ENCODE measurements at regions not wholly inside any gene's neighbourhood (a gene's known extent, or its start where the extent isn't known, plus 50 kb on each side); places are given as distances from the start of the nearest gene placed in this dataset.
A peak's percentile ranks its signal among the peaks of the same experiment; 100 is the strongest.

DNA sequence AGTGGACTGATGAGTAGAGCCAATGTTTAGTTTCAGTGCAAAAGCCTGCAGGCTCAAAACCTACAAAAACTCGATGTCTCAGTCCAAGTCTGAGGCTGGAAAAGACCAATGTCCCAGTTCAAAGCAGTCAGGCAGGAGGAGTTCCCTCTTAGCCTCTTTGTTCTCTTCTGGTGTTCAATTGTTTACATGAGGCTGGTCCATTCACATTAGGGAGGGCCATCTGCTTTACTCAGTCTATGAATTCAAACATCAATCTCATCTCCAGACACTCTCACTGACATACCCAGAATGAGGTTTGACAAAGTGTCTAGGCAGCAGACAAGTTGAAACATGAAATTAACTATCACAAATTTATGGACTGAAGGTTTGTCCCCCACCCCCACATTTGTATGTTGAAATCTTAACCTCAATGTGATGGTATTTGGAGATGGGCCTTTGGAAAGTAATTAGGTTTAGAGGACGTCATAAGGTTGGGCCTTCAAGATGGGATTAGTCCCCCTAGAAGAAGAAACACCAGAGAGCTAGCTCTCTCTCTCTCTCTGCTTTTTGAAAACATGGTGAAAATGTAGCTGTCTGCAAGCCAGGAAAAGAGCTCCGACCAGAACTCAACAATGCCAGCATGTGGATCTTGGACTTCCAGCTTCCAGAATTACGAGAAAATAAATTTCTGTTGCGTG is 438.5 kb upstream of the RGMA start:
- Histone ChIP-seq H3K4me3 (no peak overlapping the region), H3K27ac (no peak overlapping the region)

- Histone ChIP-seq H3K4me3 (no peak overlapping the region), H3K27ac (no peak overlapping the region)
Observed at GRCh38 chr15:93524432-93524831, 435.4 kb upstream of the RGMA start.

- Histone ChIP-seq H3K4me3 (no peak overlapping the region), H3K27ac (no peak overlapping the region)
Observed at GRCh38 chr15:93523481-93523880, 434.5 kb upstream of the RGMA start.

GRCh38 chr15:93520206-93520605 is 431.2 kb upstream of the RGMA start:
- Histone ChIP-seq H3K4me3 (no peak overlapping the region), H3K27ac (no peak overlapping the region)

- H3K4me3 ChIP-seq: no peak overlapping the region
- H3K27ac ChIP-seq: no peak overlapping the region
Observed at GRCh38 chr15:93519599-93519998, 430.6 kb upstream of the RGMA start.

GRCh38 chr15:93517176-93517575 is 428.2 kb upstream of the RGMA start:
- no peak overlapping the region for H3K4me3 ChIP-seq

DNA sequence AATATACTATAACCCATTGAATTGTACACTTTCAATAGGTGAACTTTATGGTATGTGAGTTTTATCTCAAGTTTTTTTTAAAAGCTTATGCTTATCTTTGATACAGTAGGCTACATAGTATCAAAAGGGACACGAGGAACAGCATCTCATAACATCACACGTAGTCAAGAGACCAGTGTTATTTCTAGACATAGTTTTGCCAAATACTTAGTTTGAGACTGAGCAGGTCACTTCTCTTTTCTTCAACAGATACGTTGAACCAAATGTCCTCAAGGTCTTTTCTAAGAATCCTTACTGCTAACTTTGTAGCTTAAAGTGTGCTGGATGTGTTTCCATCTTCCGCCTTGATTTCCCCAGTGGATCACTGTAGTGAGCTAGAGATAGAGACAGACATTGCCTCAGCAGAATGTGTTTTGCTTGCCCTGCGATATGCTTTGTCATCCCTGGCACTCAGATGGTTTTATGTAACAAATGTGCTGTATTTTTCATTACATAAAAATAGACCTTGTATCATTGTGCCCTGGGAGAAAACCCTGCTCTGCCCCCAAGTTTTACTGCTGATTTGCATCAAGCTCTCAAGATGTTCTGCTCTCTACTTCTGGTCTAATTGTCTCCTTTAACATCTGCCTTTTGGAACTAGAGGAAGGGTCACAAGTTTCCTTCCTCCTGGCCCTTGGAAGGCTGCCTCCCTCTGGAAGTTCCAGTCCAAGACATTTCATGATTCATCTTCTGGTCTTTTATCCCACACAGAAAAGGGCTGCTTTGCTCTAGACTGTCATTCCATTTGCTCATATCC is 426.4 kb upstream of the RGMA start:
- Histone ChIP-seq H3K4me3 (no peak overlapping the region), H3K27ac (peak overlapping the region in 1 of 21 experiments; percentile 38)

More at GRCh38 chr15:93517176-93517575, 428.2 kb upstream of the RGMA start:
- no peak overlapping the region for H3K27ac ChIP-seq

DNA sequence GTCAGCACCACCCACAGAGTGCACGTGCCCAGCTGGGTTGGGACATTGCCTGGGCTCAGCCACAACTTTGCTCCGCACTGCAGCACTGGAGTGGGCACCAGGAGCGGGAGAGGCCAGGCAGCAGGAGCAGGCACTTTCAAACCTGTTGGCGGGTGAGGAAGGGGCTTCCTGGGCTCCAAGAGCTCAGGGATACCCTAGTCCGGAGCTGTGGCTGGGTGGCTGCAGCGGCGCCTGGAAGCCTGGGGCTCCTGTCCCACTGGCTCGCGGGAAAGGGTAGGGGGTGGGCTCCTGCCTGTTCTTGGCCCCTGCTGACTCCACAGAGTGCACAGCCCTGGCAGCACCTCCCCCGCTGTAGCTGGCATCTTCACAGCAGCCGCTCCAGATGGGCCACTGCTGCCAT is 417.6 kb upstream of the RGMA start:
- H3K4me3 ChIP-seq: no peak overlapping the region
- no peak overlapping the region for H3K27ac ChIP-seq

- Histone ChIP-seq H3K4me3 (no peak overlapping the region), H3K27ac (no peak overlapping the region)
Observed at GRCh38 chr15:93505506-93505905, 416.5 kb upstream of the RGMA start.

GRCh38 chr15:93501946-93502345 is 412.9 kb upstream of the RGMA start:
- H3K4me3 ChIP-seq: no peak overlapping the region
- H3K27ac ChIP-seq: no peak overlapping the region

DNA sequence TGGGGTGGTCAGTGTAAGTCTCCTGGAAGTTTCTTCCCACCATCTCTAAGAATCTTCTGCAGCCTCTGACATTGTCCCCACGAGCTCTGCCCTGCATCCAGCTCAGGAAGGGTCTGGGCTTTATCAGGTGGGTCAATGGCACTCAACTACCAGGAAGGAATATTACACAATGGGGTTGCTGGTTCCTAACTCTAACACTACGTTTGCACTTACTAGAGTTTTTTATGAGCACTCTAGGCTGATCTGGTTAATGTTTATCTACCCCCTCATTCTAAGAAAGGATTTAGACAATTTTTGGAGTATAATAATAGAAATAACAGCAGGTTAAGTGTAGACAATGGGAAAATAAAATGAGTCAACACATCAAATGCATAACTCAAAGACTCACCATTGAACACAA is 411.1 kb upstream of the RGMA start:
- no peak overlapping the region for H3K4me3 ChIP-seq
- no peak overlapping the region for H3K27ac ChIP-seq

DNA sequence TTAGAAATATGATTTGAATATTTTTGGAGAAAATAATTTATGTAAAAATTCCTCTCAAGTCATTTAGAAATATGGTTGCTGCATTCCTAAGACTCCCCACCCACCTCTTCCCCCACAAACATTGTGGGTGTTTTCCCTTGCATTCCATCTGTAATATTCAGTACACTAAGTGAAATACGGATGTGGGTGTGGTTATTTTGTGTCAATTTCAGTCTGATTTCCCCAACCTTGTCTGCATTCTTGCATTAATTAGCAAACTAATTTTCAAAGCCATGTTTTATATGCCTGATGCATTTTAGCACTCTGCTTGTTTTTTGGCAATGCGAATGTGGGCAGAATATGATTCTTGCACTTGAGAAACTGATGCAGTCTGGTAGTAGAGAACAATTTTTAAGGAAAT is 408.3 kb upstream of the RGMA start:
- Histone ChIP-seq H3K27ac (no peak overlapping the region), H3K4me3 (no peak overlapping the region)

DNA sequence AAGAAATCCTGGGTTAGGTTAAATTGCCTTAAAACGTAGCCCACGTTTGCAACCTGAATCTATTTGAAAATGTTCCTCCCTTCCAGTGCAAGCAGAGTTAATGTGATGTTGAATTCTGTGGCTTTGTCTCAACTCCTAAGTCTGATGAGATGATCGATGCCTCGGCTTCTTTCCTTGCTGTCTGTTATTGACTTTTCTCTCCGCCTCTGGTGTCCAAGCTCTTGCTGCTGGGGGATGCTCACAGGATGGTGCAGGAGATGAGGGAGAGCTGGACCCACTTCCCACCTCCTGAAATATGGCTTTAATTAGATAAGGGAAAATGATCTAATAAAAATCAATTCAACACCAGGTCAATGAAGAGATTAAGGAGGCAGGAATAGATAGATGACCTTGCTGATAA is 407.9 kb upstream of the RGMA start:
- no peak overlapping the region for H3K27ac ChIP-seq

GRCh38 chr15:93495799-93496637 is 407.0 kb upstream of the RGMA start:
- Histone ChIP-seq H3K4me3 (no peak overlapping the region), H3K27ac (no peak overlapping the region)

More for the DNA sequence above, 407.9 kb upstream of the RGMA start:
- no peak overlapping the region for H3K4me3 ChIP-seq

DNA sequence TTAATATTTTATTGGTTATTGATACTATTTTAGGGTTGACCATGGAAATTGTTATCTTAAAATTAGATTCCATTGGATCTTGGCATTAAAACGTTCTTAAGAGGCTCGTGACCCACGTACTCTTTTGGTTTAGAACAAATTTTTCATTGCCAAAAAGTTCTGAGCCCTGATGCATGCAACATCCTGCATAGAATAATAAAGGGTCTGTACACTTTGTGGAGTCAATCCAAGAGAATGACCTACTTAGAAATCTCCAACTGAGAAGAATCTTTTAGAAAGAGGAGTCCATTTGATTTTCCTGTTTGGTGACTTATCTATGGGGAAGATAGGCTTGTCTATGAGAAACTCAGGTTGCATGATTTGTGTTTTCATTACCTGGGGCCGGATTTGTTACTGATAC is 404.2 kb upstream of the RGMA start:
- no peak overlapping the region for H3K27ac ChIP-seq
- no peak overlapping the region for H3K4me3 ChIP-seq

GRCh38 chr15:93491291-93491690 is 402.3 kb upstream of the RGMA start:
- no peak overlapping the region for H3K4me3 ChIP-seq
- H3K27ac ChIP-seq: no peak overlapping the region

DNA sequence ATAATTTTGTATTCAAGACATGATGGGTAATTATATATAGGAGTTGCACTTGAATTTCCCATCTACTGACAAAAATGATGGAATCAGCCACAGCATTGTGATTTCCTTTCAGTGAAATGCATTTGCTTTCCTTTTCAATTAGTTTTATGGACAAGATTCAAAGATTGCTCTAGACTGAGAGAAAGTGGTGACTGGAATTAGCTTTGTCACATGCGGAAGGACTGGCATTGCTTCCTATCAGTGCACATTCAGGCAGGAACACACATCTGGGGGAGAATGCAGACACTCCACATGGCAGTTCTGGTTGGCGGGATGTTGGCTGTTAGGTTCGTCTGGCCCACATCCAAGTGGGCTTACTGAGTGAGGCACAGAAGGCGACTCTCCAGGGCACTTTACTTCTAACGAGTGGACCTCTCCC is 399.3 kb upstream of the RGMA start:
- Histone ChIP-seq H3K27ac (no peak overlapping the region), H3K4me3 (no peak overlapping the region)

GRCh38 chr15:93486407-93487117 is 397.6 kb upstream of the RGMA start:
- H3K27ac ChIP-seq: peak overlapping the region in 6 of 21 experiments; percentile 10 to 59 (median 36)
- H3K4me3 ChIP-seq: no peak overlapping the region

DNA sequence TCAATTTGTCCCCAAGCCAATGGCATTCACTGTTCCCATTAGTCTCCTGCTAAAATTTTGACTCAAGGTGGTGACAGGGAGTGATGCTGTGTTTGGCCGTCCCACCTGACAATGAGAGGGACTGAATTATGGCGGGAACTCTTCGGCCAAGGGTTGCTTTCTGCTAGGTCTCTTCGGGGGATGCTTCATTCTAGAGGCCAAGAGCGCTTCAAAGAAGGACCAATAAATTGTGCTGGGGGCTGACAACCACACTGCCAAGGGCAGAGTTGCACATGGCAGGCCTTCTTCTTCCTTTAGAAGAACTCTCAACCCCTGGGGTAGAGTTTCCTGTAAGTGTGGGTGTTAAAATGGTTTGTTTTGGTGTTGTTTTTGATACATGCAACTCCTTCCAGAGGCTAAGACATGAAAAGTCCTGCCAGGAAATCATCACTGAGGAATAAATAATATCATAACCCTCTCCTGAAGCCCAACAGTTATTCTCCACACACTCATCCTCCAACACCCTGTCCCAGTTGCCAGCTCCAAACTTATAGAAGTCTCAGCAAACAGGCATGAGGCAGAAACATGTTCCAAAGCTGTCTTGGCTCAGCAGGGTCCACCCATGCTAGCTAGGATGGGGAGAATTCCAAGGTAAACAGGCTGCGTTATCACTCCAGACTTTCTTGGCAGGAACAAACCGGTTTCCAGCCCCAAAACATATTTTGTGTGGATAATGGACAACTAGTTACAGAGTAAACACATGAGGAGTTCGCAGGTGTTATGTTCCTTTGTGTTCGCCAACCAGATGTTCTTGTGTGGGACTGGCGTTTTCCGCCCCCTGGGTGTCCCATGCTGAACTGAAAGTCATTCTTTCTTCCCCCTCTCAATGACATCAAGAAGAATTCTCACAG is 396.7 kb upstream of the RGMA start:
- no peak overlapping the region for H3K4me3 ChIP-seq
- H3K27ac ChIP-seq: peak overlapping the region in 4 of 21 experiments; percentile 24 to 59 (median 43)
